HG03460 (cell line): ENCODE measurements at regions not wholly inside any gene's neighbourhood (a gene's known extent, or its start where the extent isn't known, plus 50 kb on each side); places are given as distances from the start of the nearest gene placed in this dataset.
"Not testable (repeated sequence)": the region's sequence is repeated elsewhere in the genome, so short reads cannot be mapped to it uniquely, and the experiment has no call there.

Experiments used
- ATAC-seq: cut with Tn5 transposase; IDR thresholded peaks from one replicate; pipeline ENCODE4 v1.9.1; 2021; ENCODE audit not compliant: unreplicated experiment

DNA sequence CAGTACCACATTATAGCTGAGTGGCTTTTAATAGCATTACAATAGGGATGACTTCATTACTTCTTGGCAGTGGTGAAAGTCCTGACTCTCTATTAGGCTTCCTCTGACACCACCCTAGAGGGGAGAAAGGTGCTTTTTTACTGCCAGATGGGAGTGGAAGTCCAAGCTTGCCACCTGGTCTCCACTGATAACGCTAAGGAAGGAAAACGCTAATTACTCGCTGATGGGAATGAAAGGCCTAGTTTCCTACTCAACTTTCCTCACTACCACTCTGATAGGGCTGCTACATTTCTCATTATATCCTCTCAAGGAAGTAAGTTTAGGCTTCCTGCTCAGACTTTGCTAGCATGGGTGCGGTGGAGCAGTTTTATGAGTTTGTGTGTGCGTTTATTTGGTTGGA is 62.3 kb upstream of the PAGE3 start:
- ATAC-seq: no peak

DNA sequence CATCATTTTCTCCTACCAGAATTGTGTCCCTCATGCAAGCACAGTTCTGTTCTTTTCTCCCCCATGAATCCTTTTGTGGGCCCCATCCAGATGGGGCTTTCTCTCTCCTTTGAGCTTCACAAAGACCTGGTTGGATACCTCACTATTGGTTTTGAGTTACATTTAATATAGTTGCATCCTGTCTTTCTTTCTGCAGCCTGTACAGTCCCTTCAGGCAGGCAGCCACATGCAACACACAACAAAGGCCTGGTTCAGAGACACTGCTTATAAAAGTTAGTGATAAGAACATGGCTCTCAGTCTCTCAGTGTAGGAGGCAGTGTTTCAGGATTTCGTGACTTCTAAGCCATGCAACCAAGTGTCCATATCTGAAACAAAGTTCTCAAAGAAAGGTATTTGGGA is 70.6 kb upstream of the PAGE3 start:
- no peak for ATAC-seq

- ATAC-seq: no peak
Observed at GRCh38 chrX:55336176-55336575, 71.5 kb upstream of the PAGE3 start.

GRCh38 chrX:55340896-55341433 is 76.2 kb upstream of the PAGE3 start:
- ATAC-seq: no peak

GRCh38 chrX:55342533-55343501 is 78.1 kb upstream of the PAGE3 start:
- peak; percentile 67 for ATAC-seq

DNA sequence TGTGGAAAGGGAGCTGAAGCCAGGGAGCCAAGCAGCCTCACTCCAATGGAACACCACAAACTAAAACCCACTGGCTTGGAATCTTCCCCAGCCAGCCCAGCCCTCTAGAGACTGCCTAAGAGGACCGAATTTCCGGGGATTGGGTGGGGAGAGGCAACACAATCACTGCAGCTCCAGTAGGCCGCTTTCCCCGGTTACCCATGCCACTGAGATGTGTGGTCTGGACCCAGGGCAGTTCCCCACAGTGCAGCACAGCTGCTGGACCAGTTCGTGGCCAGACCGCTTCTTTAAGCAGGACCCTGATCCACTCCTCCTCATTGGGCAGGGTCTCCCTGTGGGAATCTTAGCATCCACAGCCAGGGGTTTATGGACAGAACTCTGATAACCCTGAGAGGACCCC is 91.9 kb upstream of the PAGE3 start:
- no peak for ATAC-seq

DNA sequence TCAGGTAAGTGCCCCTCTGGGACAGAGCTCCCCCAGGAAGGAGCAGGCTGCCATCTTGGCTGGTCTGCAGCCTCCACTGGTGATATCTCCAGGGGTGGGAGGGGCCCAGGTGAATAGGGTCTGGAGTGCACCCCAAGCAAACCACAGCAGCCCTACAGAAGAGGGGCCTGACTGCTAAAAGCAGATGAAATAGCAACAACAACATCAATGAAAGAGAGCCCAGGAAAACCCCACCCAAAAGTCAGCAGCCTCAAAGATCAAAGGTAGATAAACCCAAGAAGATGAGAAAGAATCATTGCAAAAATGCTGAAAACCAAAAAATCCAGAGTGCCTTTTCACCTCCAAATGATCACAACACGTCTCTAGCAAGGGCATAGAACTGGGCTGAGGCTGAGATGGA is 92.5 kb upstream of the PAGE3 start:
- ATAC-seq: no peak

DNA sequence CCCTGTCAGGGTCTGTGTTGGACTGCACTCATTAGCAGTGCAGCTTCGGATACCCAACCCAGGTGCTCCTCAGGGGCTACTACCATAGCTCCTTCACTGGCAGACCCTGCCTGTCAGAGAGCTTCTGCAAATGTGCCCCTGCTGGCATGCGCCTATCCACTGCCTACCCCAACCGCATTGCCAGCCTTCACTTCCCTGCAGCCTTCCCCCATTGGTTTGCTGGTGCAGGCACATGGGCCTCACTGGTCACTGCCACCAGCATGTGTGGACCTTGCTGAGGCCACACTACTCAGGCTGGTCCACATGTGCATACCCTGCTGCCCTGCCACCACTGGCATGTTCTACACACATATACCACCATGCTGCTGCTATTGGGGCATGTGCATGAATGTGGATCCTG is 72.5 kb upstream of the MAGEH1 start:
- no peak for ATAC-seq

DNA sequence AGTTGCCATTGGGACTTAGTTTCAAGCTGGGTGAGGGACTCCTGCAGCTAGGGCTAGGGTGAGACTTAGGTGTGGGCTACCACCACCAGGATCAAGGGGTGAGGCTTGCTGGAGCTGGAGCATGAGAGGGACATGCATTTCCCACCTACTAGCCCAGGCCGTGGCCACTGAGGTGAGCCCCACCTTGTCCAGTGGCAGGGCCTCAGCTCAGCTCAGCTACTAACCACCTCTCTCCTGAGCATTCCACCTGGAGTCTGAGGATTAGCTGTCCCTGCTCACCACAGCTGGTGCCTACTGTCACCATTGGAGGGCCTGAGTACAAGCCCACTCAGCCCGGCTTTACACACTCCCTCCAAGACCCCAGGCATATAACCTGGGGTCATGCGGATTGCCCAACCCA is 62.6 kb upstream of the MAGEH1 start:
- no peak for ATAC-seq

DNA sequence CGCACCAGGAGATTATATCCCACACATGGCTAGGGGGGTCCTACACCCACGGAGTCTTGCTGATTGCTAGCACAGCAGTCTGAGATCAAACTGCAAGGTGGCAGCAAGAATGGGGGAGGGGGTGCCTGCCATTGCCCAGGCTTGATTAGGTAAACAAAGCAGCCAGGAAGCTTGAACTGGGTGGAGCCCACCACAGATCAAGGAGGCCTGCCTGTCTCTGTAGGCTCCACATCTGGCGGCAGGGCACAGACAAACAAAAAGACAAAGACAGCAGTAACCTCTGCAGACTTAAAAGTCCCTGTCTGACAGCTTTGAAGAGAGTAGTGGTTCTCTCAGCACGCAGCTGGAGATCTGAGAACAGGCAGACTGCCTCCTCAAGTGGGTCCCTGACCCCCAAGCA is 55.1 kb upstream of the MAGEH1 start:
- not testable (repeated sequence) for ATAC-seq
